Fibroblast of villous mesenchyme (primary cell): ENCODE measurements at regions not wholly inside any gene's neighbourhood (a gene's known extent, or its start where the extent isn't known, plus 50 kb on each side); places are given as distances from the start of the nearest gene placed in this dataset.

Experiments
- DNase-seq: peaks from one replicate; pipeline ENCODE4 v3.0.0-alpha.2; 2010; ENCODE audit warnings: low read depth
- H3K4me3 ChIP-seq: 2 replicates; pipeline ENCODE4 v1.5.1; 2011; ENCODE audit warnings: low read depth, mild to moderate bottlenecking, low read length
- TF ChIP-seq, protein P1 (sequence below): IDR thresholded peaks from 2 replicates; pipeline ENCODE4 v1.5.1; 2012; ENCODE audit warnings: low read depth, mild to moderate bottlenecking, low read length; ENCODE audit not compliant: insufficient read depth

DNA sequence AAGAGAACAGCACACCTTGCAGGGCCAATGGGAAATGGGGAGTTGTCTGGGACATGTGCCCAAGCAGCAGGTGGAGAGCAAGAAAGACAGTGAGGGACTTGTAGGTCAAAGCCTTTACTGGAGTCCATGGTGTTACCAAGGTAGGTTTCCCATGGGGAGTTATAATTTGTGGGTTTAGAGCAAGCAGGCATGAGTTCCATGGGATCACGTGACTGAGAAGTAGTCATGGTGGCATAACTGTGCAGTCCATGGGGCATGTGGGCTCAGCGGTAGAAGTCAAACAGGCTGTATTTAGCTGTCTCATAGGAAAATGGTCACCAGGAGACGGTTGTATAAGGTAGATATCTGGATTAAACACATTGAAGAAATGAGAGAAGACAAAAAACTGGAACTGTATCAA lies 715.1 kb downstream of the SLITRK1 start:
- no peak overlapping the region for H3K4me3 ChIP-seq
- TF ChIP-seq, protein P1, sequence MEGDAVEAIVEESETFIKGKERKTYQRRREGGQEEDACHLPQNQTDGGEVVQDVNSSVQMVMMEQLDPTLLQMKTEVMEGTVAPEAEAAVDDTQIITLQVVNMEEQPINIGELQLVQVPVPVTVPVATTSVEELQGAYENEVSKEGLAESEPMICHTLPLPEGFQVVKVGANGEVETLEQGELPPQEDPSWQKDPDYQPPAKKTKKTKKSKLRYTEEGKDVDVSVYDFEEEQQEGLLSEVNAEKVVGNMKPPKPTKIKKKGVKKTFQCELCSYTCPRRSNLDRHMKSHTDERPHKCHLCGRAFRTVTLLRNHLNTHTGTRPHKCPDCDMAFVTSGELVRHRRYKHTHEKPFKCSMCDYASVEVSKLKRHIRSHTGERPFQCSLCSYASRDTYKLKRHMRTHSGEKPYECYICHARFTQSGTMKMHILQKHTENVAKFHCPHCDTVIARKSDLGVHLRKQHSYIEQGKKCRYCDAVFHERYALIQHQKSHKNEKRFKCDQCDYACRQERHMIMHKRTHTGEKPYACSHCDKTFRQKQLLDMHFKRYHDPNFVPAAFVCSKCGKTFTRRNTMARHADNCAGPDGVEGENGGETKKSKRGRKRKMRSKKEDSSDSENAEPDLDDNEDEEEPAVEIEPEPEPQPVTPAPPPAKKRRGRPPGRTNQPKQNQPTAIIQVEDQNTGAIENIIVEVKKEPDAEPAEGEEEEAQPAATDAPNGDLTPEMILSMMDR: no peak

DNA sequence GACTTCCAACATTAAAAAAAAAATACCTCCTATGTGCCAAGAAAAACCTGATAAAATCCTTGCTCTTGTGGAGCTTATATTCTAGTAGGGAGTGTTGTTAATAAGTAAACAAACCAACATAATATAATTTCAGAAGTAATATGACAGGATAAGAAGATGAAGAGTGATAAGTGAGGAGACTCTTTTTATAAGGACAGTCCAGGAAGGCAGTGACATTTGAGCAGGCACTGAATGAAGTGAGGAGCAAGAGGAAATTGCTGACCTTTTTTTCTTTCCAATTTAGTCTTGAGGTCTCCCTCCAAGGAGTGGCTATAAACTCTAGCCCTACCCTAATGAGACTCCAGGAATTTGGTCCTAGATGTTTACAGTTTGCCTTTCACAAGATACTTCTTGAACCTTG lies 715.7 kb downstream of the SLITRK1 start:
- H3K4me3 ChIP-seq: no peak overlapping the region
- TF ChIP-seq, protein P1: no peak
- DNase-seq: no peak

More for the DNA sequence above, 715.1 kb downstream of the SLITRK1 start:
- no peak for DNase-seq

GRCh38 chr13:83162493-83162892 lies 719.8 kb downstream of the SLITRK1 start:
- H3K4me3 ChIP-seq: no peak overlapping the region
- DNase-seq: no peak
- TF ChIP-seq, protein P1: no peak

DNA sequence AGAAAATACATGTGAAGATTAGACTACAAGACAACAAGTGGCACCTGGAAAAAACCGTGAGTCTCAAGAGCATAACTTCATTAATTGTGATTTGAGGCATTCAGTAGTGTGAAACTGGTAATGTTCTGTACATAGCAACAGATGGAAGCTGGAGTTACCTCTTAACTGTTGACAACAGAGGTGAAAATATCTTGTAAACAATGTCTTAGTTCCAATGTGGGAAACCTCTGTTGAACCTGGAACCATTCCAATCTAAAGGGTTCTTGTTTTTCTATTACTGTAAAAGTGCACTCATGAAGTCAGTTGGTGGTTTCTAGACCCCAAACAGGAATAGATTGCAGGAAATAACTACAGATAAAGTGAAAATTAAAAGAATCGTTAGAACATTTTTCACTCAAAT lies 728.4 kb downstream of the SLITRK1 start:
- no peak overlapping the region for H3K4me3 ChIP-seq
- DNase-seq: no peak
- TF ChIP-seq, protein P1: no peak

- no peak overlapping the region for H3K4me3 ChIP-seq
- TF ChIP-seq, protein P1: no peak
- DNase-seq: peak; percentile 2
These were observed 731.0 kb downstream of the SLITRK1 start for GRCh38 chr13:83151308-83151660.

GRCh38 chr13:83150616-83151307 lies 731.5 kb downstream of the SLITRK1 start:
- no peak overlapping the region for H3K4me3 ChIP-seq
- TF ChIP-seq, protein P1: no peak
- no peak for DNase-seq

- DNase-seq: no peak
- TF ChIP-seq, protein P1: no peak
- H3K4me3 ChIP-seq: no peak overlapping the region
These were observed 745.6 kb downstream of the SLITRK1 start for GRCh38 chr13:83136660-83137059.
